H1 (cell line): ENCODE measurements at regions not wholly inside any gene's neighbourhood (a gene's known extent, or its start where the extent isn't known, plus 50 kb on each side); places are given as distances from the start of the nearest gene placed in this dataset.

Experiments
- CTCF ChIA-PET: fragments of 300-600 bp; sonication (Branson Sonifier 250); formaldehyde crosslinking; loops from one replicate; lab custom pipeline; 2021; ENCODE audit not compliant: partially characterized antibody; lab: Charles Lee
- POLR2A ChIA-PET: fragments of 300-600 bp; sonication (Branson Sonifier 250); formaldehyde crosslinking; loops from one replicate; lab custom pipeline; 2021; ENCODE audit warnings: inconsistent platforms; ENCODE audit not compliant: partially characterized antibody; lab: Charles Lee
- DNase-seq, 2 experiments: peaks; one replicate each; pipeline versions ENCODE4 v3.0.0 to v3.0.0-alpha.2; 2010 to 2022; ENCODE audit warnings: low spot score in 2 of 2, low read depth in 1 of 2, mixed read lengths in 1 of 2
- FAIRE-seq: peaks from 2 replicates; lab custom pipeline; 2011; peaks lifted over from hg19 to GRCh38; lab: Jason Lieb, UNC
- H2AFZ ChIP-seq: 2 replicates; pipeline ENCODE4 v1.8.1; 2012; ENCODE audit warnings: low read length, inconsistent platforms
- H2AK5ac ChIP-seq: 2 replicates; pipeline ENCODE4 v1.6.1; 2013; ENCODE audit warnings: low read depth, low read length
- H2BK120ac ChIP-seq: replicated peaks from 2 replicates; pipeline ENCODE3; 2013; ENCODE audit warnings: low read depth, low read length, inconsistent platforms
- H2BK12ac ChIP-seq: 2 replicates; pipeline ENCODE4 v1.6.1; 2013; ENCODE audit warnings: low read depth, low read length
- H2BK15ac ChIP-seq: 2 replicates; pipeline ENCODE4 v1.6.1; 2013; ENCODE audit warnings: low read length
- H2BK20ac ChIP-seq: 2 replicates; pipeline ENCODE4 v1.6.1; 2013; ENCODE audit warnings: low read length
- H2BK5ac ChIP-seq: 2 replicates; pipeline ENCODE4 v1.6.1; 2013; ENCODE audit warnings: low read depth, low read length
- H3K14ac ChIP-seq: 2 replicates; pipeline ENCODE4 v1.6.1; 2013; ENCODE audit warnings: inconsistent platforms; ENCODE audit not compliant: insufficient read length
- H3K18ac ChIP-seq: 2 replicates; pipeline ENCODE4 v1.6.1; 2013; ENCODE audit warnings: low read length; ENCODE audit errors: extremely low read depth
- H3K23ac ChIP-seq: 2 replicates; pipeline ENCODE4 v1.6.1; 2013; ENCODE audit warnings: inconsistent platforms; ENCODE audit not compliant: insufficient read length
- H3K23me2 ChIP-seq: 2 replicates; pipeline ENCODE4 v1.6.1; 2013; ENCODE audit warnings: low read depth, low read length
- H3K27ac ChIP-seq: 2 replicates; pipeline ENCODE4 v1.6.1; 2011; ENCODE audit warnings: low read depth, low read length, inconsistent platforms
- H3K27me3 ChIP-seq, 4 experiments: replicated peaks in 1 of 4; 1 replicate in 1 of 4; 2 replicates in 3 of 4; pipeline versions ENCODE4 v1.6.1 to v1.8.1; 2011 to 2013; ENCODE audit warnings: low read length in 3 of 4, mild to moderate bottlenecking in 3 of 4, inconsistent platforms in 2 of 4, mixed read lengths in 2 of 4, moderate library complexity in 1 of 4; ENCODE audit not compliant: control insufficient read depth in 3 of 4, insufficient read depth in 3 of 4; ENCODE audit errors: extremely low read depth in 1 of 4
- H3K36me3 ChIP-seq, 4 experiments: 2 replicates each; pipeline versions ENCODE4 v1.6.1 to v1.8.1; 2011 to 2013; ENCODE audit warnings: mild to moderate bottlenecking in 4 of 4, low read length in 3 of 4, moderate library complexity in 2 of 4, control low read depth in 1 of 4, inconsistent platforms in 1 of 4; ENCODE audit not compliant: insufficient read depth in 4 of 4, control insufficient read depth in 2 of 4
- H3K4ac ChIP-seq: replicated peaks from 2 replicates; pipeline ENCODE3; 2013; ENCODE audit warnings: low read length, low read depth, mixed read lengths, inconsistent platforms; ENCODE audit not compliant: insufficient read length
- H3K4me1 ChIP-seq, 4 experiments: replicated peaks in 1 of 4; 1 replicate in 1 of 4; 2 replicates in 3 of 4; pipeline versions ENCODE4 v1.6.1 to v1.8.1; 2011 to 2013; ENCODE audit warnings: low read length in 3 of 4, inconsistent platforms in 2 of 4, mixed read lengths in 1 of 4; ENCODE audit not compliant: insufficient read depth in 4 of 4, control insufficient read depth in 3 of 4
- H3K4me2 ChIP-seq, 2 experiments: 2 replicates each; pipeline versions ENCODE4 v1.6.1 to v1.8.1; 2011 to 2013; ENCODE audit warnings: low read depth in 2 of 2, low read length in 2 of 2, control low read depth in 1 of 2, inconsistent platforms in 1 of 2, mild to moderate bottlenecking in 1 of 2; ENCODE audit not compliant: insufficient read depth in 1 of 2
- H3K4me3 ChIP-seq, 4 experiments: fragments of 200-600, 300-600 bp in 1 of 4; sonication (generic), shearing (Covaris generic), sonication (Bioruptor Twin) in 1 of 4; 2 replicates each; pipeline versions ENCODE4 v1.5.1 to v1.8.1; 2011 to 2016; ENCODE audit warnings: low read length in 4 of 4, low read depth in 3 of 4, control low read depth in 2 of 4, inconsistent platforms in 2 of 4, mild to moderate bottlenecking in 2 of 4, mixed read lengths in 1 of 4, moderate library complexity in 1 of 4; ENCODE audit not compliant: insufficient read depth in 2 of 4; ENCODE audit errors: extremely low read depth in 1 of 4
- H3K56ac ChIP-seq: replicated peaks from 2 replicates; pipeline ENCODE3; 2013; ENCODE audit warnings: low read depth, mild to moderate bottlenecking, mixed read lengths, low read length, inconsistent platforms; ENCODE audit not compliant: insufficient read length
- H3K79me1 ChIP-seq: 2 replicates; pipeline ENCODE4 v1.6.1; 2013; ENCODE audit warnings: low read depth, low read length, control low read depth
- H3K79me2 ChIP-seq, 2 experiments: 2 replicates each; pipeline versions ENCODE4 v1.6.1 to v1.8.1; 2012 to 2013; ENCODE audit warnings: low read length in 2 of 2, mild to moderate bottlenecking in 2 of 2, inconsistent platforms in 1 of 2; ENCODE audit not compliant: insufficient read depth in 2 of 2, control insufficient read depth in 1 of 2
- H3K9ac ChIP-seq, 4 experiments: replicated peaks in 1 of 4; 1 replicate in 1 of 4; 2 replicates in 3 of 4; pipeline versions ENCODE4 v1.6.1 to v1.8.1; 2011 to 2013; ENCODE audit warnings: low read depth in 3 of 4, low read length in 3 of 4, control low read depth in 2 of 4, mild to moderate bottlenecking in 2 of 4, moderate library complexity in 2 of 4, inconsistent platforms in 1 of 4; ENCODE audit errors: extremely low read depth in 1 of 4
- H3K9me3 ChIP-seq, 2 experiments: 2 replicates each; pipeline versions ENCODE4 v1.6.1 to v1.8.1; 2012 to 2013; ENCODE audit warnings: mild to moderate bottlenecking in 2 of 2, moderate library complexity in 2 of 2, control low read depth in 1 of 2, inconsistent platforms in 1 of 2, low read depth in 1 of 2, low read length in 1 of 2, mixed read lengths in 1 of 2; ENCODE audit not compliant: insufficient read depth in 2 of 2
- H4K20me1 ChIP-seq, 2 experiments: replicated peaks in 1 of 2; 2 replicates each; pipeline versions ENCODE3 to v1.8.1; 2011 to 2013; ENCODE audit warnings: inconsistent platforms in 2 of 2, low read length in 2 of 2, mild to moderate bottlenecking in 1 of 2; ENCODE audit not compliant: insufficient read depth in 2 of 2, control insufficient read depth in 1 of 2
- H4K5ac ChIP-seq: 2 replicates; pipeline ENCODE4 v1.6.1; 2013; ENCODE audit warnings: low read length, low read depth, mixed read lengths, inconsistent platforms; ENCODE audit not compliant: insufficient read length
- H4K8ac ChIP-seq: 2 replicates; pipeline ENCODE4 v1.8.0; 2013; ENCODE audit warnings: mild to moderate bottlenecking, moderate library complexity, low read length, inconsistent platforms; ENCODE audit not compliant: insufficient read depth; ENCODE audit errors: extremely low read depth
- H4K91ac ChIP-seq: replicated peaks from 2 replicates; pipeline ENCODE3; 2013; ENCODE audit warnings: low read length, mixed read lengths, inconsistent platforms; ENCODE audit not compliant: insufficient read length
- CBX5 ChIP-seq: fragments of 300-800, 300-1000 bp; sonication (generic); IDR thresholded peaks from 2 replicates; pipeline ENCODE4 v1.7.1; 2016; ENCODE audit warnings: antibody characterized with exemption, low read length, low read depth
- CBX8 ChIP-seq: fragments of 300-800, 300-1000 bp; sonication (generic); IDR thresholded peaks from 2 replicates; pipeline ENCODE4 v1.7.1; 2016; ENCODE audit warnings: low read depth, low read length, borderline replicate concordance
- GABPA ChIP-seq: IDR thresholded peaks from 2 replicates; pipeline ENCODE4 v1.6.1; 2011; ENCODE audit warnings: mild to moderate bottlenecking, low read length, moderate library complexity, borderline replicate concordance; ENCODE audit not compliant: insufficient read depth
- POLR2AphosphoS5 ChIP-seq: IDR thresholded peaks from 2 replicates; pipeline ENCODE4 v1.6.1; 2011; ENCODE audit warnings: low read depth, low read length
- RBBP5 ChIP-seq: IDR thresholded peaks from 2 replicates; pipeline ENCODE4 v1.7.1; 2012; ENCODE audit warnings: low read depth, mild to moderate bottlenecking, inconsistent platforms, low read length, moderate library complexity, borderline replicate concordance
- SUZ12 ChIP-seq: fragments of 200-600 bp; sonication (generic); IDR thresholded peaks from 2 replicates; pipeline ENCODE4 v1.6.1; 2012; ENCODE audit warnings: mild to moderate bottlenecking, inconsistent platforms, low read length, moderate library complexity, mixed read lengths
- TAF7 ChIP-seq: optimal IDR thresholded peaks from 2 replicates; pipeline ENCODE3; 2011; ENCODE audit warnings: low read depth, mild to moderate bottlenecking, inconsistent platforms, low read length, moderate library complexity, borderline replicate concordance
- TEAD4 ChIP-seq: IDR thresholded peaks from 2 replicates; pipeline ENCODE4 v1.6.1; 2012; ENCODE audit warnings: low read depth, low read length, inconsistent platforms, mixed read lengths
- WGBS, 2 experiments: shearing (Covaris generic) in 1 of 2; methylation state at CpG; one replicate each; pipeline versions ENCODE4 v1.1.6 to v1.1.7; 2013 to 2015; ENCODE audit warnings: low lambda C conversion rate in 2 of 2, mixed read lengths in 2 of 2, inconsistent platforms in 1 of 2, low coverage in 1 of 2, missing lambda C conversion rate in 1 of 2; ENCODE audit not compliant: insufficient replicate concordance in 2 of 2, insufficient coverage in 1 of 2, insufficient read length in 1 of 2; ENCODE audit errors: extremely low coverage in 1 of 2, missing lambda C conversion rate in 1 of 2; 5-methylcytosine and 5-hydroxymethylcytosine counted together

- FAIRE-seq, result no peak
- Histone ChIP-seq H3K4me2 (peak overlapping the region in 1 of 2 experiments; percentile 16; a peak in 1 of 4 replicates), H3K56ac (peak overlapping the region; percentile 7), H2BK12ac (no peak overlapping the region), H4K5ac (no peak overlapping the region), H3K14ac (no peak overlapping the region), H4K91ac (no peak overlapping the region), H3K27me3 (no peaks in the 10 kb centered on the region), H4K8ac (no peak overlapping the region), H3K79me2 (no peaks in the 10 kb centered on the region), H2BK20ac (no peak overlapping the region), H3K9me3 (no peaks in the 10 kb centered on the region), H3K18ac (no peak overlapping the region; the same call in none of the 2 replicates), H2AK5ac (no peak overlapping the region), H3K36me3 (no peaks in the 10 kb centered on the region), H3K23me2 (peaks cover 4% of the 10 kb centered on the region; the same call in 1 of the 2 replicates), H2BK120ac (no peak overlapping the region), H3K9ac (no peak overlapping the region), H2BK5ac (0 out of 2 replicates have a peak overlapping the region, but pooled peaks have one; percentile 39), H3K27ac (no peak overlapping the region), H4K20me1 (no peaks in the 10 kb centered on the region), H3K4me1 (peaks cover 0 to 9% (median 5%) of the 10 kb centered on the region in 4 experiments; a peak in 6 of 7 replicates), H3K23ac (no peak overlapping the region), H3K4me3 (no peak overlapping the region), H2AFZ (no peak overlapping the region), H3K79me1 (no peaks in the 10 kb centered on the region), H3K4ac (no peak overlapping the region), H2BK15ac (no peak overlapping the region)
- no peak for DNase-seq
- WGBS, 2 experiments, result 70% methylated on average over 6 of the region's 7 CpGs; no CpG with 5 or more reads in 1 of the 2 experiments
- TF ChIP-seq TEAD4 (no peak), RBBP5 (no peak), SUZ12 (no peak), CBX8 (no peak), POLR2AphosphoS5 (no peak), GABPA (no peak), TAF7 (no peak), CBX5 (no peak)
- ChIA-PET POLR2A (interaction anchor here (1.1 kb wide), 1 partner anchor 11 kb away, joined by 4 read pairs; no protein-coding TSS in a partner anchor), CTCF (interaction anchor here (0.7 to 1.8 kb wide), 4 partner anchors 13 to 77 kb away, joined by 3 to 12 read pairs (median 4); no protein-coding TSS in a partner anchor)
These were observed 76.1 kb downstream of the LINGO1 start for GRCh38 chr15:77556622-77557021.
